ENCODE measurements at regions not wholly inside any gene's neighbourhood (a gene's known extent, or its start where the extent isn't known, plus 50 kb on each side); places are given as distances from the start of the nearest gene placed in this dataset.

DNA sequence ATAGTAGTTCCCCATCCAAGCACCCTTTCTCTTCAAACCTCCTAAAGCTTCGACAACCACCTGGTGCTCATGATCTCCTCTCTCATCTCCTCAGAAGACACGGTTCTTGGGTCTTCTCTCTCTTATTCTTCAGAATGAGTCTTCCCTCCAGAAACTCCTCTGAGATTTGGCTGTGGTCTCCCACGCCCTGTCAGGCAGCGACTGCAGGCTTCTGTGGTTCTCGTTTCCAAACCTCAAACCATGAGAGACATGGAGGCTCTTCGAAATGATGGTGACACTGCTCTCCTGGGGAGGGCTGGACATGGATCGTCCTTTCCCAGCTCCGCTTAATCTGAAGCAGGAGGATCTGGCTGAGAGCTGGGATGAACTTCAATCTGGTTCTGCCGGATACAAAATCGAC, 78.6 kb upstream of the PITRM1 start:
- TF ChIP-seq, protein P1, sequence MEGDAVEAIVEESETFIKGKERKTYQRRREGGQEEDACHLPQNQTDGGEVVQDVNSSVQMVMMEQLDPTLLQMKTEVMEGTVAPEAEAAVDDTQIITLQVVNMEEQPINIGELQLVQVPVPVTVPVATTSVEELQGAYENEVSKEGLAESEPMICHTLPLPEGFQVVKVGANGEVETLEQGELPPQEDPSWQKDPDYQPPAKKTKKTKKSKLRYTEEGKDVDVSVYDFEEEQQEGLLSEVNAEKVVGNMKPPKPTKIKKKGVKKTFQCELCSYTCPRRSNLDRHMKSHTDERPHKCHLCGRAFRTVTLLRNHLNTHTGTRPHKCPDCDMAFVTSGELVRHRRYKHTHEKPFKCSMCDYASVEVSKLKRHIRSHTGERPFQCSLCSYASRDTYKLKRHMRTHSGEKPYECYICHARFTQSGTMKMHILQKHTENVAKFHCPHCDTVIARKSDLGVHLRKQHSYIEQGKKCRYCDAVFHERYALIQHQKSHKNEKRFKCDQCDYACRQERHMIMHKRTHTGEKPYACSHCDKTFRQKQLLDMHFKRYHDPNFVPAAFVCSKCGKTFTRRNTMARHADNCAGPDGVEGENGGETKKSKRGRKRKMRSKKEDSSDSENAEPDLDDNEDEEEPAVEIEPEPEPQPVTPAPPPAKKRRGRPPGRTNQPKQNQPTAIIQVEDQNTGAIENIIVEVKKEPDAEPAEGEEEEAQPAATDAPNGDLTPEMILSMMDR (conservative IDR thresholded peaks at IDR 0.05; ENCODE audit: low read depth, low read length) = no peak
- no peak for TF ChIP-seq EZH2 (IDR thresholded peaks at IDR 0.05; ENCODE audit: low read length, unreplicated experiment)

All from PC-3 (cell line).